Stimulated activated naive CD4-positive, alpha-beta T cell treated with Interleukin-2 at 50 U/mL for 16 hours (primary cell): ENCODE measurements at regions not wholly inside any gene's neighbourhood (a gene's known extent, or its start where the extent isn't known, plus 50 kb on each side); places are given as distances from the start of the nearest gene placed in this dataset.

ENCODE experiments used
- DNase-seq: peaks from one replicate; lab custom pipeline; 2025; lab: John Stamatoyannopoulos, UW

GRCh38 chr12:89988188-89988915 is 279.7 kb upstream of the ATP2B1 start:
- no peak for DNase-seq

GRCh38 chr12:89985935-89986334 is 277.3 kb upstream of the ATP2B1 start:
- no peak for DNase-seq

GRCh38 chr12:89984846-89985245 is 276.2 kb upstream of the ATP2B1 start:
- no peak for DNase-seq

GRCh38 chr12:89983622-89984021 is 275.0 kb upstream of the ATP2B1 start:
- DNase-seq = no peak

- DNase-seq = no peak
Measured at GRCh38 chr12:89980236-89980635, 271.6 kb upstream of the ATP2B1 start.

- no peak for DNase-seq
Measured at GRCh38 chr12:89977405-89978085, 268.9 kb upstream of the ATP2B1 start.

- no peak for DNase-seq
Measured at GRCh38 chr12:89976866-89977265, 268.2 kb upstream of the ATP2B1 start.

- no peak for DNase-seq
Measured at GRCh38 chr12:89975574-89975973, 266.9 kb upstream of the ATP2B1 start.

- DNase-seq = no peak
Measured at GRCh38 chr12:89971880-89972279, 263.2 kb upstream of the ATP2B1 start.

GRCh38 chr12:89970722-89971121 is 262.1 kb upstream of the ATP2B1 start:
- DNase-seq = no peak

GRCh38 chr12:89969093-89969492 is 260.5 kb upstream of the ATP2B1 start:
- DNase-seq = no peak

- no peak for DNase-seq
Measured at GRCh38 chr12:89968151-89968700, 259.6 kb upstream of the ATP2B1 start.

GRCh38 chr12:89966495-89967240 is 258.0 kb upstream of the ATP2B1 start:
- no peak for DNase-seq

GRCh38 chr12:89965993-89966392 is 257.4 kb upstream of the ATP2B1 start:
- no peak for DNase-seq

- no peak for DNase-seq
Measured at GRCh38 chr12:89962648-89963047, 254.0 kb upstream of the ATP2B1 start.

GRCh38 chr12:89960607-89961394 is 252.2 kb upstream of the ATP2B1 start:
- DNase-seq = no peak

- DNase-seq = peak; percentile 14
Measured at GRCh38 chr12:89960011-89960507, 251.4 kb upstream of the ATP2B1 start.

GRCh38 chr12:89959179-89959578 is 250.5 kb upstream of the ATP2B1 start:
- DNase-seq = no peak

- no peak for DNase-seq
Measured at GRCh38 chr12:89954259-89954658, 245.6 kb upstream of the ATP2B1 start.

- no peak for DNase-seq
Measured at GRCh38 chr12:89951694-89952060, 243.0 kb upstream of the ATP2B1 start.

- DNase-seq = no peak
Measured at GRCh38 chr12:89951050-89951693, 242.5 kb upstream of the ATP2B1 start.
